HCT116 (cell line): ENCODE measurements at regions not wholly inside any gene's neighbourhood (a gene's known extent, or its start where the extent isn't known, plus 50 kb on each side); places are given as distances from the start of the nearest gene placed in this dataset.

ENCODE experiments used
- ATAC-seq: fragments of 200-7000 bp; cut with Tn5 transposase; 2 replicates; pipeline ENCODE4 v1.9.1; 2020; ENCODE audit warnings: mild to moderate bottlenecking, moderate library complexity
- BruUV-seq: library from RNA; stranded (reverse); fragments of 400-500 nt; replicated peaks from 2 replicates; lab custom pipeline; 2021; lab: Mats Ljungman, UMichigan
- CTCF ChIA-PET: fragments of 300-600 bp; sonication (Branson Sonifier 250); formaldehyde crosslinking; loops from one replicate; lab custom pipeline; 2021; ENCODE audit warnings: antibody characterized with exemption; lab: Charles Lee
- POLR2A ChIA-PET: fragments of 300-600, 350-600 bp; sonication (Branson Sonifier 250); formaldehyde crosslinking; loops from one replicate; lab custom pipeline; 2021; ENCODE audit warnings: antibody characterized with exemption; lab: Charles Lee
- RAD21 ChIA-PET, 2 experiments: fragments of 300-600 bp; sonication (Branson Sonifier 250); formaldehyde crosslinking; loops; one replicate each; lab custom pipeline; 2023; ENCODE audit warnings: low total read pairs in 2 of 2; ENCODE audit not compliant: uncharacterized antibody in 2 of 2, unreplicated experiment in 2 of 2, low non-redundant PET in 1 of 2; lab: Charles Lee
- DNase-seq: peaks from one replicate; pipeline ENCODE4 v3.0.0-alpha.2; 2010; ENCODE audit warnings: low read depth, low spot score
- H2AFZ ChIP-seq: fragments of 200-600 bp; shearing (Covaris generic), sonication (generic); 2 replicates; pipeline ENCODE4 v1.6.1; 2017; ENCODE audit warnings: low read depth, mixed run types, mixed read lengths, antibody characterized with exemption, low read length; ENCODE audit not compliant: poor library complexity, severe bottlenecking
- H3K27ac ChIP-seq: 2 replicates; pipeline ENCODE4 v1.5.1; 2012; ENCODE audit warnings: low read depth, low read length
- H3K27me3 ChIP-seq: fragments of 200-600 bp; sonication (generic); 2 replicates; pipeline ENCODE4 v1.6.1; 2016; ENCODE audit warnings: mixed run types, low read length, mixed read lengths; ENCODE audit not compliant: insufficient read depth
- H3K36me3 ChIP-seq, 2 experiments: fragments of 200-500 bp in 1 of 2; fragments of 200-600 bp in 1 of 2; sonication (Bioruptor generic) in 1 of 2; sonication (generic) in 1 of 2; 2 replicates each; pipeline versions ENCODE4 v1.5.1 to v1.6.1; 2014 to 2016; ENCODE audit warnings: low read length in 2 of 2, inconsistent platforms in 1 of 2, mixed read lengths in 1 of 2, mixed run types in 1 of 2; ENCODE audit not compliant: insufficient read depth in 2 of 2, control insufficient read depth in 1 of 2
- H3K4me1 ChIP-seq, 2 experiments: fragments of 200-600 bp in 1 of 2; sonication (generic) in 1 of 2; 2 replicates each; pipeline versions ENCODE4 v1.5.1 to v1.6.1; 2012 to 2017; ENCODE audit warnings: low read length in 2 of 2, inconsistent platforms in 1 of 2, mild to moderate bottlenecking in 1 of 2, mixed read lengths in 1 of 2, mixed run types in 1 of 2, moderate library complexity in 1 of 2; ENCODE audit not compliant: insufficient read depth in 2 of 2, control insufficient read depth in 1 of 2
- H3K4me2 ChIP-seq: fragments of 200-600 bp; sonication (generic); 2 replicates; pipeline ENCODE4 v1.6.1; 2017; ENCODE audit warnings: mixed run types, low read length, mixed read lengths
- H3K4me3 ChIP-seq, 2 experiments: fragments of 200-600 bp in 1 of 2; sonication (generic) in 1 of 2; replicated peaks in 1 of 2; 2 replicates each; pipeline ENCODE4 v1.5.1; 2011 to 2016; ENCODE audit warnings: low read length in 2 of 2, control low read depth in 1 of 2, low read depth in 1 of 2, mild to moderate bottlenecking in 1 of 2, mixed read lengths in 1 of 2, mixed run types in 1 of 2
- H3K79me2 ChIP-seq: fragments of 200-600 bp; sonication (generic); 2 replicates; pipeline ENCODE4 v1.6.1; 2017; ENCODE audit warnings: mild to moderate bottlenecking, mixed run types, low read length, moderate library complexity, mixed read lengths; ENCODE audit not compliant: insufficient read depth
- H3K9ac ChIP-seq: fragments of 200-600 bp; sonication (generic); 2 replicates; pipeline ENCODE4 v1.6.1; 2016; ENCODE audit warnings: low read length, mixed read lengths
- H3K9me2 ChIP-seq: fragments of 200-600 bp; sonication (generic), shearing (Covaris generic); 2 replicates; pipeline ENCODE4 v1.6.1; 2017; ENCODE audit warnings: mixed run types, mild to moderate bottlenecking, moderate library complexity; ENCODE audit not compliant: insufficient read depth
- H3K9me3 ChIP-seq, 2 experiments: fragments of 200-500 bp in 1 of 2; fragments of 200-600 bp in 1 of 2; sonication (Bioruptor generic) in 1 of 2; sonication (generic) in 1 of 2; 2 replicates each; pipeline ENCODE4 v1.6.1; 2014 to 2017; ENCODE audit warnings: low read length in 2 of 2, mixed read lengths in 2 of 2, inconsistent platforms in 1 of 2, low read depth in 1 of 2, mild to moderate bottlenecking in 1 of 2, mixed run types in 1 of 2, moderate library complexity in 1 of 2; ENCODE audit not compliant: control insufficient read depth in 1 of 2, insufficient read depth in 1 of 2
- H4K20me1 ChIP-seq: fragments of 200-600 bp; sonication (generic), shearing (Covaris generic); 2 replicates; pipeline ENCODE4 v1.6.1; 2017; ENCODE audit warnings: mixed run types, mild to moderate bottlenecking, moderate library complexity; ENCODE audit not compliant: insufficient read depth
- CBX3 ChIP-seq: IDR thresholded peaks from 2 replicates; pipeline ENCODE4 v1.6.1; 2012; ENCODE audit warnings: low read depth
- EGR1 ChIP-seq: IDR thresholded peaks from 2 replicates; pipeline ENCODE4 v1.6.1; 2012; ENCODE audit warnings: low read depth
- EZH2 ChIP-seq: fragments of 200-600 bp; sonication (generic); IDR thresholded peaks from 2 replicates; pipeline ENCODE4 v1.6.1; 2017; ENCODE audit warnings: antibody characterized with exemption, mixed run types
- EZH2phosphoT487 ChIP-seq: fragments of 200-600 bp; IDR thresholded peaks from 2 replicates; pipeline ENCODE4 v1.6.1; 2018; ENCODE audit warnings: antibody characterized with exemption, borderline replicate concordance
- MAX ChIP-seq: IDR thresholded peaks from 2 replicates; pipeline ENCODE4 v1.6.1; 2012
- POLR2A ChIP-seq: IDR thresholded peaks from 2 replicates; pipeline ENCODE4 v1.7.0; 2011; ENCODE audit warnings: borderline replicate concordance; ENCODE audit not compliant: insufficient read depth, insufficient read length; ENCODE audit errors: extremely low read depth
- RAD21 ChIP-seq: IDR thresholded peaks from 2 replicates; pipeline ENCODE4 v1.6.1; 2012; ENCODE audit warnings: low read depth, mild to moderate bottlenecking
- SRF ChIP-seq: IDR thresholded peaks from 2 replicates; pipeline ENCODE4 v1.6.1; 2012; ENCODE audit warnings: low read depth
- intact Hi-C: fragments of 100-400 bp; cut with micrococcal nuclease; formaldehyde crosslinking; loops from 2 replicates; pipeline ENCODE4 v1.10.0; 2022
- TF ChIP-seq, protein P1 (sequence below): IDR thresholded peaks from 2 replicates; pipeline ENCODE4 v1.6.1; 2012; ENCODE audit warnings: low read depth
- TF ChIP-seq, protein P2 (sequence below): IDR thresholded peaks from 2 replicates; pipeline ENCODE4 v1.6.1; 2011; ENCODE audit warnings: mild to moderate bottlenecking, low read length, moderate library complexity; ENCODE audit not compliant: insufficient replicate concordance; ENCODE audit errors: extremely low read depth

DNA sequence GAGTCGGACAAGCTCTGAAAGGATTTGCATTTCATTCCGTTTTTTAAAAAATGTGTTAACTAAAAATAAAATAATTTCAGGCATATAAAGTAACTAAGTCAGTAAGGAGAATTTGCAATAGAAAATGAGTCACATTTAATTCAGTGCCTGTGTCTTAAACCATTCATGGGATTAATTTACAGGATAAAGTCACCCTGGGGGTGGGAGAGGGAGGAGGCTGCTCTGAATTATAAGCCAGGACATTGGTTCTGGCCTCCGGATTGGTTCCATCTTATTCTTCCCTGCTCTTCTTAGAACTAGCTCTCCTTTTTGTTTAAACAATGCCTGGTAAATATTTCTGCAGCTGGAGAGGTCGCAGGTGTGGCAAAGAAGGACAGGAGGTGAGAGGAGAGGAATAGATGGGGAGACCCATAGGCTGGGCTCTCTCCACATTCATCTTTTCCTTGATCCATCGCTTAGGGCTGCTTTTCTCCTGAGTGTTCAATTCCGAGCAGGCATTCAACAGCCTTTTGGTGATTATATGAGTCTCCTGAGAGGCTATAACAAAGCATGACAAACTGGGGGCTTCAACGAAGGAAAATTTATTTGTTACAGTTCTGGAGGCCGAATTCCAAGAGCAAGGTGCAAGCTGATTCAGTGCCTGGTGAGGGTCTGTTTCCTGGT, 319.2 kb downstream of the PHKB start:
- Histone ChIP-seq H3K36me3 (no peaks in the 10 kb centered on the region), H3K27me3 (peaks cover 32% of the 10 kb centered on the region), H3K27ac (no peak overlapping the region), H4K20me1 (no peaks in the 10 kb centered on the region), H3K4me2 (no peak overlapping the region), H3K4me3 (no peak overlapping the region), H3K9ac (no peak overlapping the region), H3K79me2 (no peaks in the 10 kb centered on the region), H3K9me2 (no peaks in the 10 kb centered on the region), H2AFZ (no peak overlapping the region), H3K4me1 (no peaks in the 10 kb centered on the region), H3K9me3 (no peaks in the 10 kb centered on the region)
- ChIA-PET POLR2A (no interaction called here), CTCF (no interaction called here), RAD21 (no interaction called here)
- DNase-seq, result no peak
- intact Hi-C loops, result no loop called here
- BruUV-seq, result no TSS peak
- no peak for ATAC-seq
- TF ChIP-seq EZH2 (no peak), SRF (no peak), MAX (no peak), CBX3 (no peak), RAD21 (no peak), EZH2phosphoT487 (no peak), EGR1 (no peak), POLR2A (no peak)
- TF ChIP-seq, protein P1, sequence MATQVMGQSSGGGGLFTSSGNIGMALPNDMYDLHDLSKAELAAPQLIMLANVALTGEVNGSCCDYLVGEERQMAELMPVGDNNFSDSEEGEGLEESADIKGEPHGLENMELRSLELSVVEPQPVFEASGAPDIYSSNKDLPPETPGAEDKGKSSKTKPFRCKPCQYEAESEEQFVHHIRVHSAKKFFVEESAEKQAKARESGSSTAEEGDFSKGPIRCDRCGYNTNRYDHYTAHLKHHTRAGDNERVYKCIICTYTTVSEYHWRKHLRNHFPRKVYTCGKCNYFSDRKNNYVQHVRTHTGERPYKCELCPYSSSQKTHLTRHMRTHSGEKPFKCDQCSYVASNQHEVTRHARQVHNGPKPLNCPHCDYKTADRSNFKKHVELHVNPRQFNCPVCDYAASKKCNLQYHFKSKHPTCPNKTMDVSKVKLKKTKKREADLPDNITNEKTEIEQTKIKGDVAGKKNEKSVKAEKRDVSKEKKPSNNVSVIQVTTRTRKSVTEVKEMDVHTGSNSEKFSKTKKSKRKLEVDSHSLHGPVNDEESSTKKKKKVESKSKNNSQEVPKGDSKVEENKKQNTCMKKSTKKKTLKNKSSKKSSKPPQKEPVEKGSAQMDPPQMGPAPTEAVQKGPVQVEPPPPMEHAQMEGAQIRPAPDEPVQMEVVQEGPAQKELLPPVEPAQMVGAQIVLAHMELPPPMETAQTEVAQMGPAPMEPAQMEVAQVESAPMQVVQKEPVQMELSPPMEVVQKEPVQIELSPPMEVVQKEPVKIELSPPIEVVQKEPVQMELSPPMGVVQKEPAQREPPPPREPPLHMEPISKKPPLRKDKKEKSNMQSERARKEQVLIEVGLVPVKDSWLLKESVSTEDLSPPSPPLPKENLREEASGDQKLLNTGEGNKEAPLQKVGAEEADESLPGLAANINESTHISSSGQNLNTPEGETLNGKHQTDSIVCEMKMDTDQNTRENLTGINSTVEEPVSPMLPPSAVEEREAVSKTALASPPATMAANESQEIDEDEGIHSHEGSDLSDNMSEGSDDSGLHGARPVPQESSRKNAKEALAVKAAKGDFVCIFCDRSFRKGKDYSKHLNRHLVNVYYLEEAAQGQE, result no peak
- TF ChIP-seq, protein P2, sequence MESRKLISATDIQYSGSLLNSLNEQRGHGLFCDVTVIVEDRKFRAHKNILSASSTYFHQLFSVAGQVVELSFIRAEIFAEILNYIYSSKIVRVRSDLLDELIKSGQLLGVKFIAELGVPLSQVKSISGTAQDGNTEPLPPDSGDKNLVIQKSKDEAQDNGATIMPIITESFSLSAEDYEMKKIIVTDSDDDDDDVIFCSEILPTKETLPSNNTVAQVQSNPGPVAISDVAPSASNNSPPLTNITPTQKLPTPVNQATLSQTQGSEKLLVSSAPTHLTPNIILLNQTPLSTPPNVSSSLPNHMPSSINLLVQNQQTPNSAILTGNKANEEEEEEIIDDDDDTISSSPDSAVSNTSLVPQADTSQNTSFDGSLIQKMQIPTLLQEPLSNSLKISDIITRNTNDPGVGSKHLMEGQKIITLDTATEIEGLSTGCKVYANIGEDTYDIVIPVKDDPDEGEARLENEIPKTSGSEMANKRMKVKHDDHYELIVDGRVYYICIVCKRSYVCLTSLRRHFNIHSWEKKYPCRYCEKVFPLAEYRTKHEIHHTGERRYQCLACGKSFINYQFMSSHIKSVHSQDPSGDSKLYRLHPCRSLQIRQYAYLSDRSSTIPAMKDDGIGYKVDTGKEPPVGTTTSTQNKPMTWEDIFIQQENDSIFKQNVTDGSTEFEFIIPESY, result no peak
